GM19240 (cell line): ENCODE measurements at regions not wholly inside any gene's neighbourhood (a gene's known extent, or its start where the extent isn't known, plus 50 kb on each side); places are given as distances from the start of the nearest gene placed in this dataset.

Experiments
- DNase-seq: peaks from one replicate; pipeline ENCODE4 v3.0.0; 2011; ENCODE audit warnings: low spot score; ENCODE audit not compliant: insufficient read length

DNA sequence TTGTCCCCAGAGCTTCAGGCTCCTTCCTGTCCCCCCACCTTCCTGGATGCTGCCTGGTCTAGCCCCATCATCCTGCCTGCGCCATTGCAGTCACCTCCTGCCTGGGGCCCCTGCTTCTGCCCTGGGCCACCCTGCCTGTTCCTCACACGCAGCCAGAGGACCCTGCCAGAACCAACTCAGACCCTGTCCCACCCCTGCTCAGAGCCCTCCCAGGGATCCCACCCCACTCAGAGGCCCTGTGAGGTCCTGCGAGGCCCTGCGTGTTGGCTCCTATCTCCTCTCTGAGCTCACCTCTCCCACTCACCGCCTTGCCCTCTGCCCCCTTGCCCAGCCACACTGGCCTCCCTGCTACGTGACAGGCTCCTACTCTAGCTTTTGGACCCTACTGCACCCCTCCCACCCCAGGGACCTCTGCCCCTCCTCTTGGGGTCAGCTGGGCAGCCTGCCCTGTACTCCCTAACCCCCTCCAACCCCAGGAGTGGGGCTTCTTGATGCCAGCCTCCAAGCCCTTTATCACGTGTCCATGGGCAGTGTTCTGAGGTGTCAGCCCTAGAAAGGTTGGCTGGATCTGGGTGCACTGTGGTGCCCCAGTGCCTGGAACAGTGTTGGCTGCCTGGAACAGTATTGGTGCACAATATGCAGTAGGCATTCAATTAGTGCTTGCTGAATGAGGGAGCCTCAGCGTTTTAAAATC is 68.3 kb downstream of the CEBPB start:
- no peak for DNase-seq

DNA sequence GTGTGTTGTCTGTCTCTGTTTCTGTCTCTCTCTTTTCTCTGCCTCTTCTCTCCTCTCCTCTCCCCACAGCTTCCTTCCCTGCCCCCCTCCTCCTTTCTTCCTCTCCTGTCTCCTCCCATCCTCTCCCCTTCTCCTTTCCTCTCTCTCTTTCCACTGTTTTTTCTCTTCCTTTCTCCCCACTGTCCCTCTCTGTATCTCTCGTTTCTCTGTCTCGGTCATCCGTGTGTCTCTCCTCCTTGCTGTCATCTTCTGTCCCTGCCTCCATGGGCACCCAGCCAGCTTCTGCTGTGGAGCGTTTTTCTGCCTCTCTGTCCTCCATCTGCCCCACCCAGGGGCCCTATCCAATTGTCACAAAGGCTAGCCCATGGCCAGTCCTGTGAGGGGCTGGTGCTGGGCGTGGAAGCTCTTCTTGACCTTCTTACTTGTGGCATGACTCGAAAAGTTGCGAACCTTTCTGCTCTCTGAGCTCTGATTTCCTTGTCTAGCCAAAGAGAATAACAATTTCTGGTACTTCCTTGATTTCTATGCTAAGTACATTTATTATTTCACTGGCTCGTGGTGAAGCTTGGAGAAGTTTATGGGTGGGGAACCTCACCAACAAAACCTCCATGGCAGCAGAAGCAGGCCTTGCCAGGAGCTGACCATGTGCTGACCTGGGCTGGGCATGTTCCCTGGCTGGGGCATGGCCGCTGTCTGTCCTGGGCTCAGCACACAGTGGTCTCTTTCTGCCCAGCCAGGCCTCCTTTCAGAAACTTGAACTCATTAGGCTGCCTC is 69.3 kb downstream of the CEBPB start:
- DNase-seq = no peak

DNA sequence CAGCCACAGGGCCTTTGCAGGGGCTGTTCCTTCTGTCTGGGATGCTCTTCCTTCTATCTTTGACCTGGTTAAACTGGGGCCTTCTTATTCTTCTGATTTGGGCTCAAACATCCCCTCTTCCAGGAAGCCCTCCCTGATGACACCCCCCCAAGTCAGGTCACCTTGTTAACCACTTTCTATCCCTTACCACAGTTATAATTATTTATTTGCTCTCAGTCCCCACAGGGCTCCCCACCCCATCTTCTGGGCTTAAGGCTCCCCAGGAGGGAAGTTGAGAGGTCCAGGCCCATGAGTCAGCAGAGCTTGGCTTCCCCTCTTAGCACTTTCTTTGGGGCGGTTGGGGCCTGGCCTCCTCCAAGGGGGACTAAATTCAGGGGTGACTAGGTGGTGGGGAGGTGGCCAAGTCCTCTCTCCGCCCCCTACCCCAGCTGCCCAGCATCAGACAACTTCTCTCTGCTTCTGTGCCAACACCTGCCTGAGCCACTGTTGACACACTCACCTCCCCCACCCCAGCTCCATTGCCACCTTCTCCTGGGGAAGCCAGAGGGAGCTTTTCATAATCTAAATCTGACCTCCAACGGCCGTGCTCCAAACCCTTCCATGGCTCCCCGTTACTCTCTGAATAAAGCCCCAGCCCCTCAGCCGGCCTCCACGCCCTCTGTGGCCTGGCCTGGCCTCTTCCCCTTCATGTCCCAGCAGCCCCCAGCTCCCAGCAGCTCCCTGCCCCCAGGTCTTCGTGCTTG is 70.0 kb downstream of the CEBPB start:
- no peak for DNase-seq

DNA sequence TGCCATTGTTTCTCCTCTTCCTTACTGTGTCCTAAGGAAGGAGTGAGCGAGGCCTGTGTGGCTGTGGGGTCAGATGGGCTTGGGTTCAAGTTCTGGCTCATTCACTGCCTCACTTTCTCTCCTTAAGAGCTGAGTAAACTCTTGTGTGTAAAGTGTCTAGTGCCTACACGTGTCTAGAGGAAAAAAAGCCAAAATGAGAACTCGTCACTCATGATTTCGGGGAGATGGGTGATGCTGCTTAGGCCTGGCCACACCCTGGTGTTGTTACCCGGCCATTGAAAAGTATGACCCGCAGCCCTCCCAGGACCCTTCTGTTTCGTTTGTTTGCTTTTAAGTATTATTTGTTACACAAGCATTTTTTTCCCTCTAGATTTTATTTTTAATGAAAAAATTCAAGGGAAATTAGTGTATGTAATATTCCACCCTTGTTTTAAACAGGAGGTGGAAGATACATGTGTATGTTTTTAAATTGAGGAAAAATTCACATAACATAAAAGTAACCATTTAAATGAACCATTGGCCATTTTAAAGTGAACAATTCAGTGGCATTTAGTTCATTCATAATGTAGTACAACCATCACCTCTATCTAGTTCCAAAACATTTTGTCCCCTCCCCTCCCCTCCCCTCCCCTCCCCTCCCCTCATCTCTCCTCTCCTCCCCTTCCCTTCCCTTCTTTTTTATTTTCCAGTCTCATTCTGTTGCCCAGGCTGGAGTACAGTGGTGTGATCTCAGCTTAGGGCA is 71.0 kb downstream of the CEBPB start:
- DNase-seq = no peak

DNA sequence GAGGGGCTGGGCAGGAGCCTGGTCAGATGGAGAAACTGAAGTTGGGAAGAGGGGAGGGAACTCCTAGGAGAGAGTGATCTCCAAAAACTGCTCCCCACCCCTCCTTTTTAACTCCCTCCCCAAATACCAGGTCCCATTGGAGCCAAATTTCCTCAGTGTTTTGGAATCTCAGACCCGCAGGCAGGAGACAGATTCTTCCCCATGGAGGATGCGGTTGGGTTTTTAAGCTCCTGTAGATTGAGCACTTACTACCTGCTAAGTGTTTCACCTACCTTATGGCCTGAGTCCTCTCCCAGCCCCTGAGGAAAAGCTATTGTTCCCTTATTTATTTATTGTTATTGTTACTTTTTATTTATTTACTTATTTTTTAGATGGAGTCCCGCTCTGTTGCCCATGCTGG is 73.2 kb downstream of the CEBPB start:
- DNase-seq = no peak

DNA sequence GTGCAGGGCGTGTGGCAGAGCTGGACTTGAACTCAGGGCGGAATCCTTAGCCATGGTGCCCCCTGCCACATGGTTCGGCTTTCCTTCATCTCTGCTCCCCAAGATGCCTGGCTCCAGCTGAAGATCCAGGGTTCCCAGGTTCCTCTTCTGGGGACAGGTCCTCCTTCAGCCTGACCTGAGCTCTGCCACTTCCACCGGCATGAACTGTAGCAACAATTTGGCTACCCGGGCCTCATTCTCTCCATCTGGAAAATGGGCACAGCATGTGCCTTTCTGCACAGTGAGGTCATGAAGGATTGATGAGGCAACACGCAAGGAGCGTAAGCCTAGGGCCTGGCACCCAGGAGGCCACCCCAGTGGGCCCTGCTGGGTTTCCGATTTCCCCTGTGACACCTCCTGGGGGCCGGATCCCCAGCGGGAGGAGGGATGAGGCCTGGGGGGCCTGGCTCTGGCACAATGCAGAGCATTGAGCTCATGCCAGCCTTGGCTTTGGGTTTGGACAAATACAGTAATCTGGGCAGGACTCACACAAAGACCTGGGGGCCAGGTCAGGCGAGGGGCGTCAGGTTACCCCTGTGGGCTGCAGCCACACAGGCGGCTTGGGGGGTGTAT is 74.0 kb downstream of the CEBPB start:
- no peak for DNase-seq

DNA sequence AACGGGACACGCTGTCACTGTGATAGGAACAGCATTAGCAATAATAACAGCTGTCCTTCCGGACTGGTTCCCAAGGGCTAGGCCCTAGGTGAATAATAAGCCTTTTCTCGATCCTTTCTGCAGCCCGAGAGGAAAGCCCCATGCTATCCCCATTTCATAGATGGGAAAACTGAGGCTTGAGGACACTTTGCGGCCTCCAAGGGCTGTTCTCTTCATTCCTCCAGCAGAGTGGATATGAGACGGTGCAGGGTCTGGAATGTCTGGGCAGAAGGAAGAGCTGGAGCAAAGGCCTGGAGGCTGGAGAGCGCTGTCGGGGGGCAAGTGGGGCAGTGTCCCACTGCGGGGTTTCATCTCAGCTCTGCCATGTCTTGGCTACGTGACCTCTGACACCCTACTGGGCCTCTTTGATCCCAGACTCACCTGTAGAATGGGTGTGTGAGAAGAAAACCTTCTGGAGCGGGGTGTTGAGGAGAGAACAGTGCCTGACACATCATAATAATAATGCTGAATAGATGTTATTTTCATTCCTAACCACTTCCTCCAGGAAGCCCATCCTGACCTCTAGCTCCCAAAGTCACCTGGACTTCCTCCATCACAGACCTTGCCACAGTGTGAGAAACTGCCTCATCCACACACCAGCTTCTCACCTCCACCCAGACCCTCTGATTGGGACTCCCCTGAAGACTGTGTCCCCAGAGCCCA is 74.8 kb downstream of the CEBPB start:
- no peak for DNase-seq

DNA sequence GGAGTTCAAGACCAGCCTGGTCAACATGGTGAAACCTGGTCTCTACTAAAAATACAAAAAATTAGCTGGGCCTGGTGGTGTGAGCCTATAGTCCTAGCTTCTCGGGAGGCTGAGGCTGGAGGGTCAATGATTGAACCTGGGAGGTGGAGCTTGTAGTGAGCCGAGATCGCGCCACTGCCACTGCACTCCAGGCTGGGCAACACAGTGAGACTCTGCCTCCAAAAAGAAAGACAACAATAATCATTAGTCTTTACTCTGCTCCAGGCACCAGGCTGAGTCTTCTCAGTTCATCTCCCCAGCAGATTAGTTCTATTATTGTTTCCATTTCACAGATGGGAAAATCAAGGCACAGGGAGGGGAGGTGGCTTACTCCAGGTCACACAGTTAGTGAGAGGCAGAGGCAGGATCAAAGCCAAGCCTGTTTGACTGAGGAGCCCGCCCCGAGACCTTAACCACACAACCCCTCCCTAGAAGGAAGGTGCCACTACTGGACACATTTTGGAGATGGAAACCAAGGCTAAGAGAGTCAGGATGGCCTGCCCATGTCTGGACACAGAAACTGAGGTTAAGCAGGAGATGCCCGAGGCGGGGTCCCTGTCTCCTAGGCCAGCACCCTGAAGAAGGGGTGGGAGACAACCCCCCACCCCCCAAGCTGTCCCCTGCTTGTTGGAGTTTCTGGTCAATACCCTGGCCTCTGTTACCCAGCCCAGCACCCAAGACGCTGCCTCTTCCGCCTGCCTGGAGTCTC is 75.8 kb downstream of the CEBPB start:
- no peak for DNase-seq

DNA sequence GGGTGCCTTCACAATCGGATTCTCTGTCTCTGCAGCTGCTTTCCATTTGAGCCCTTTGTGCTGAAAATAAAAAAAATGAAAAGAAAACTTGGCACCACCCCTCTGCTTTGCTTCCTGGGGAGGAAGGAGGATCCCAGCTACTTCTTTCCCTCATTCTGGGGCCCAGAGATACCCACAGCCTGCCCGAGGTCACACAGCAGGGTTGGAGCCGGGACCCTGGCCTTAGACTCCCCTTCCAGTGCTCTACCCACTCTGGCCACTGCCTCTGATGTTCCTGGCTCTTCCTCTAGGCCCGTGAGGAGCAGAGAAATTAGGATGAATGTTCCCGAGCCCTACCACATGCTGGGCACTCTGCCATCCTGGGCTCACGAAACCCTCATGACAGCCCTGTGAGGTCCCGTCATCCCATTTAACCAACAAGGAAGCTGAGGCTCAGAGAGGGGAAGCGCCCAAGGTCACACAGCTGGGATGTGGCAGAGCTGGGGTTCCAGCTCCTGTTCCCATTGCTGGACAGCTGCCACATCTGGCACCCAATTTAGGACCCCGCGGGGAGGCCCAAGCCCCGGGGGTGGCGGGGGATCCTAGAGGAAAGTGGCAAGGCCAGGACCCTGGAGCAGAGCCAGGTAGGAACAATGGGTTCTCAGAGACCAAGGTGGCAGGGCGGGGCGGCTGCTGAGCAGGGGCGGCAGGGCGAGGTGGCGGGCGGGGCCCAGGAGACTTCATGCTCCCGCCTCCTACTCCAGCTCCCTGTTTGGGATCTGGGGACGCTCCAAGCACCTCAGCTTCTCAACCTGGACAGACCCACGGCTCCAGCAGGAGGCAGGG is 76.6 kb downstream of the CEBPB start:
- DNase-seq = no peak

DNA sequence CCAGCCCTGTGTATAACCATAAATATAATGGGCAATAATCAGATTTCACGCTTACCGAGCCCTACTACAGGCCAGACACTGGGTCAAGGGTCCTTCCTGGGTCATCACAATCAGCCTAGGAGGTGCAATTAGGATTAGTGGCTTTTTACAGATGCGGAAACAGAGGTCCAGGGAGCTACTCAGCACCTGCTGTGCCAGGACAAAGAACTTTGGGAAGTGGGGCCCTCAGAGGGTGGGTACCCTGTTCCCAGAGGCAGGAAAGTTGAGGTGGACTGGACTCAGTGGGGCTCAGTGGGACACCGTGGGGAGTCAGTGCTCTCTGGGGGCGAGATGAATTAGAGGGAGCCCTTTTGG is 77.2 kb downstream of the CEBPB start:
- no peak for DNase-seq

DNA sequence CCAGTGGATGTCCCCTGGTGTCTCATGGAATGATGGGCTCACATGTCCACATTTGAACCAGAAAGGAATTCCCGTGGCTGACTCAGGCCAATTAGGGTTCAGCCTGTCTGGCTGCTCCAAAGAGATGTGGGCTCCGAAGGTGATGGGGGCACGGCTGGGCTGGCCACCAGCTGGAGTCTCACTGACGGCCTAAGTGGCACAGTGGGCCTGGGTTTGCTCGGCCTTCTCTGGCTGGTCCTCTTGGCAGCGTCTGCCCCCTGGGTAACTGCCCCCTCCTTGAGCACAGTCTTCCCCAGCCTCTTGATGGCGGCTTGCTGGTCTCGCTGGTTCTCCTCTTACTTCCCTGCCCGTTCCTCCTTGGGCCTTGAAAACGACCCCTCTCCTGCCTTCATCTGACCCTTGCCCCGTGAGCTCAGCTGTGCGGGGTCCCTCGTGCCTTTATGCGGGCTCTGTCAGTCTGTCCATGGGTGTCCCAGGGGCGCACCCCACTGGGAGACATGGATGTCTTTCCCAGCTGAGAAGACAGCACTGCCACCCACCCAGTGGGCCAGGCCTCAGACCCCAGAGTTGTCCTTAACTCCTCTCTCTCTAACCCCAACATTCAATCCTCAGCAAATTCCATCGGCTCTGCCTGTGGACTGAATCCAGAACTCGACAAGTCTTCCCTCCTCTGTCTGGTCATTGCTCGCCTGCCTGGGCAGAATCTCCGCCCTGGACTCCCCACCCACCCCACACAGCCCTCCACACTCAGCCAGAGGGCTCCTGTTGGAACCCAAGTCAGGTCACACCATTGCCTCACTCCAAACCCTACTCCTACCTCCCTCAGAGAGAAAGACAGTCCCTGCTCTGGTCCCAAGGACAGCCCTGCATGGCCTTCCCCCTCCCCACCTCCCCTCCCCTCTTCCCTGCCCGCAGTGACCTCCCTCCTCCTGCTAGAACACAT is 78.7 kb downstream of the CEBPB start:
- DNase-seq = no peak

DNA sequence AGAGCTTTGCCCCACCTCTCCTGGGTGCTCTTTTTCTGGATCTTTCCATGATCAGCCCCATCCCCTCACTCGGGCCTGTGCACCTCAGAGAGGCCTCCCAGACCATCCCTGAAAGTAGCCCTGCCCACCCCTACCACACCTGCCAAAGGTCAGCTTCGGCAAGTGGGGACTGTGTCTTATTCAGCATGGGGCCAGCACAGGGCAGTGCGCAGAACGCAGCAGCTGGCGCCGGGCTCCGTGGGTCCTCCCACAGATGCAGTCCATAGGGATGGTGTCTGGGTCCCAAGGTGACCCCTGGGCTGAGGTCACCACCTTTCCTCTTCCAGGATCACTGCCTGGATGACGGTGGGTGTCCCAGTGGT is 79.4 kb downstream of the CEBPB start:
- DNase-seq = no peak

DNA sequence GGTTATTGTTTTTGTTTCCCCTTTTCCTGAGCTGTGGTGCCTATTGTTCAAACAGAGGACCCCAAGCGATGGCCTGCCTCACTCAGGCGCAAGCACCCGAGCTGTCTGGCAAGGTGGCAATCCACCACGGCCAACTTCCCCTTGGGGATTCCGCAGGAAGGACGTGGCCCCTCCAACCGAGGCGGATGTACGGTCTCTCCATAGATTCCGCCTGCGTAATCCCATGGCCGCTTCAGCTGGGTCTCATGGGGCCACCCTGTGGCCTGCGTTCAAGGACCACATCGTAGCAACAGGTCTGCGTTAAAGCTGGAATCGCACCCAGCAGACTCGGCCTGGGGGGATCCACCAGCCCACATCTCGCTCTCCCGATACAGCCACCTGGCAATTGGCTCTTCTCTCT is 79.9 kb downstream of the CEBPB start:
- DNase-seq = no peak

DNA sequence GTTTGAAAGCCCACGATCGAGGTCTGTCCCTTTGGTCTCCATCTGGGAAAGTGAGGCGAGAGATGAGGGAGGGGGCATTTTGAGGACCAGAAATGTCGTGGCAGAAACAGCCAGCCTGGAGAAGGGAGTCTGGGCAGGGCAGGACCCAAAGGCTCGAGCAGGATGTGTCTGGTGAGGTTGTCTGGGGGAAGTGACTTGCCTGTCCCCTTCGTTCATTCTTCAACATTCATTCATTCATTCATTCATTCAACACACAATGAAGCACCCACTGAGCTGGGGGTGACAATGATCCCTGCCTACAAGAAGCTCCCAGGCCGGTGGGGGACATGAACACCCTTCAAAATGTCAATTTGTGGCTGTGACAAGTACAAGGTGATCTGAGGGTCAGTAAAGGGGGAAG is 80.5 kb downstream of the CEBPB start:
- DNase-seq = no peak

DNA sequence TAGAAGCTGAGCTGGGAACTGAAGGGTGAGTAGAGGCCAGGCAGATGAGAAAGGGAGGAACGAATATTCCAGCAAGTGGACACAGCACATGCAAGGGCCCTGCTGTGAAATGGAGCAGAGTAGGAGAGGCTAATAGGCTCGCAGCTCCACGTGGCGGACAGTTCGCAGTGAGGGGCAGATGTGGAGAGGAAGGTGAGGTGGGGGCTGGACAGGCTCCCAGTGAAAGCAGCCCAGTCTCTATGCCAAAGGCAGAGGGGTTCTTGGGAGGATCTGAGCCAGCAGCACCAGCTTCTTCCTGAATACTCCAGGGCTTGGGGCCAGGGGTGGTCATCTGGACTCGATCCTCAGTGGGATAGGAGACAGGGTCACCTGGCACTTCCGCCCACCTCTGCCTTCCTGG is 81.0 kb downstream of the CEBPB start:
- DNase-seq = no peak

DNA sequence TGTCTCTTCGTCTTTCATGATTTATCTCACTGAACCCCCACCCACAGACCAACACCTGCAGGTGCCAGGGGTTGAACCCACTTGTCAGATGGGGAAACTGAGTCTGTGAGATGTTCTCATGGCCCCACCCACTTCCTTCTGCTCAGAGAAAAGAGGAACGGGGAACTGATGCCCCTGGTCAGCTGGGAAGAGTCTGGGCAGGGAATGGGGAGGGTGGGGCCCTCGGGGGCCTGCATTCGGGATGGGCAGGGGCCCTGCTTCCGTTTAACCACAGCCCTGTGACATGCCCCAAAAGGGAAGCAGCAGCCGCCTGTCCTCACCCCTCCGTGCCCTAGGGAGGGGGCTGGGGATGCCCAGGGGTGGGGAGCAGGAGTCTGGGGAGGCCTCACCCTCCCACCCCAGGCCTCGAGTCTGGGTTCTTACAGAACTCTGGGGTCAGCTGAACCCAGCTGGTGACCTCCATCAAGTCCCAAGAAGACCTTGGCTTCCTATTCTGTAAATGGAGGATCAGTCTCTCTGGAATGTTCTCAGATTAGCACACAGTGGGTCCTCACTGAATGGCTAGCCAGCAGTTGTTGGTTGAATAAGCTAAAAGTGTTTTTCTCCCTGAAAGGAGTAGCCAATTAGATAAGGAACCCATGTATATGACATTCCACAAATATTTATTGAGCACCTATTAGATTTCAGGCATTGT is 81.5 kb downstream of the CEBPB start:
- no peak for DNase-seq

DNA sequence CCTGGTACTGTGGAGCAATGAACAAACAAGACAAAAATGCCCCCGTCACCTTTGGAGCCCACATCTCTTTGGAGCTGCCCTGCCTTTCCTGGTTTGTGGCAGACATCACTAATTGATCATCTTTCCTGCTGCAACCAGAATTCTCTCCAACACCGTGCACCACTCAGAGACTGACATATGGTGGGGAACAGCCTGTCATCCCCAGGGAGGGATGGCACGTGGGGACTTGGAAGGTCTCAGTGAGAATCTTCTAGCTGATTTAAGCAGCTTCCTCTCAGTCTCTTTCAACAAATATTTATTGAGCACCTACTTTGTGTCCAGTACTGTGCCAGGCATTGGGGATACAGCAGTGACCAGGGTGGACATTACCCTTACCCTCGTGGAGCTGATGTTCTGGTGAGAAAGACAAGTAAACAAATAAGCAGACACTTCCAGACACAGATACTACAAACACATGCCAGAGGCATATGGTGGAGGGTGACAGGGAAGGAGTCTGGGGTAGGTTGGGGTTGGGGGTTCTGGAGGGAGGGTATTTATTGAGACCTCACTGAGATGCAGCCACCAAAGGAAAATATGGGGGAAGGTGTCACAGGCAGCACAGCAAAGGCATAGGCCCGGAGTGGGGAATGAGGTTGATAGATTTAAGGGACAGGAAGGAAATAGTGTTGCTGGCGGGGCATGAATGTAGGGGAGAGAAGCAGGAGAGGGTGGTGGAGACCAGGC is 82.3 kb downstream of the CEBPB start:
- DNase-seq = no peak
